ENCODE measurements at regions not wholly inside any gene's neighbourhood (a gene's known extent, or its start where the extent isn't known, plus 50 kb on each side); places are given as distances from the start of the nearest gene placed in this dataset.
"Not testable (repeated sequence)": the region's sequence is repeated elsewhere in the genome, so short reads cannot be mapped to it uniquely, and the experiment has no call there.

DNA sequence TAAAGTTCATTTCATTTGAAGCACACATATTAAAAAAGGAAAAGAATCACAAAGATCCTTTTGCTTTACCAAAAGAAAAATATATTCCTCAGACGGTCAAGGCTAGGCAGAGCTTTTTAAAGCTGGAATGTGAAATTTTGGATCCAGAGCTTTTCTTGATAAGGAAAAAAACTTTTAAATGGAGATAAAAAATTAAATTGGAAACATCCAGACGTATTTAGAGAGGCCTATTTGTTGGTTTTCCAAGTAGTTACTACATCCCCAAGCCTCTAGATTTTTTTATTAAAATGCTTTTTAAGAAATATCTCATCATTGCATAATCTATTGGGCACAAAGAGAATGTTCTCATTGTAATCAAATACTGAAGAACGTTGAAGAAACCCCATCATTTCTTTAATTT is 385.7 kb upstream of the CITED2 start:
- DNase-seq, result no peak

DNA sequence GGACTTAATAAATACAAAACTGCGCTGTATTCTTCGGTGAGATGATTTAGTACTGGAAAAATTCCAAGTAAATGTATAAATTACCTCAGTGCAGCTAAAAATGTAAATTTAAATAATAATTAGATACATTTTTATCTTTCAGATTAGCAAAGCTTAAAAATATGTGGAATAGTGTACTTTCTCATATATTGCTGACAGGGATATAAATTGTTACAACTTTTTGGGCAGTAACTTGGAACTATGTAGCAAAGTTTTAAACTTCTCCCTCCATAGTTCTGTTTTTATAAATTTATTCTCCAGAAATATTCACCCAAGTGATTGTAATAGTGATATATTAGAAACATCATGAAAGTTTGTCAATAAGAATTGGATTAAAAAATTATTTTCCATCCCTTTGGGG is 384.6 kb upstream of the CITED2 start:
- no peak for DNase-seq

DNA sequence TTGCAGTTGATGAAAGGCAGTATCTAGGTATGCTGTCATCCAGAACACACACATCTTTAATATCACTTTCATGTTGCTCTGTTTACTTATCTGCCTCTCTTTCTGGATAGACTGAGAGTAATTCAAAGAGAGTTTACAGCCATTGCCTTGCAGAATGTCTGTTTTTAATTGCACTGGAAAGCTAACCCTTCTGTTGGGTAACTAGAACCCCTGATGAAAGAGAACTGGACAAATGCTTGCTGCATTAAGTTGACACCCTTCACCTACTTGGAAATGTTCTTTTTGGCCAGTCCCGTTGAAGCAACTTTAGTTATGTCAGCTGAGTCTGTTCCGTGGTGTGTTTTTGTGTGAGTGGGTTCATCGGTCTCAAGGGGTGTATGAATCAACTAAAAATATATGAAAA is 383.8 kb upstream of the CITED2 start:
- no peak for DNase-seq

DNA sequence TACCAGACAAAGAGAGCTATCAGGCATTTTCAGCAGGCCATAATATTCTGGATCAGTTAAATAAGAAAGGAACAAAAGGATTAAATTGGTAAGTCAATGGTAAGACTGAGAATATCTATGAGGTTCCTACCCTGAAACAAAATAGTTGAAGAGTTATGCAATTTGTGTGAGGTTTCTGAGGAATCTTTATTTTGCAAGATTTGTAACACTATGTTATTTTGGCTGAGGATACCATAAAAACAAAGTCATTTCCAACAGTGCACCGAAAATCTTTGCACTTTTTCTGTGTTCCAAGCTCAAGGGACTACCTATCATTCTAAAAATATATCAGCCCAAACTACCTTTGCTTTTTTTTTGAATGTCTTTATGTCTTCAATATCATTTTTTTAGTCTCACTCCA is 383.3 kb upstream of the CITED2 start:
- no peak for DNase-seq

DNA sequence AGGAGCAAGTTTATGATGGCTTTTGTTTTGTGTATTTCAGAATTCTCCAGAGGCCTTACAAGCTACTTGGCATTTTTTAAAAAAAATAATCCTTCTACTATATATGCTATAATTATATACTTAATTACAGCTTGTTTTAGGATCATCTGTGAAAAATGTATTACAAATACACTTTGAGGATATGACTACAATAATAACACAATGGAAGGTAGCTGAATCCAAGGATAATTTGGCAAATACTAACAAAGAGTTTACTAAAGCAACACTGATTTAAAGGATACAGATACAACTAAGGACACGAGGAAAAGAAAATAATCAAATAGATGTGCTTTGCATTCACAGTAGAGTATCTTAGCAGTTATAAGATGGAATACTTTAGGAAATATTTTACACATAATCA is 381.9 kb upstream of the CITED2 start:
- DNase-seq, result no peak

DNA sequence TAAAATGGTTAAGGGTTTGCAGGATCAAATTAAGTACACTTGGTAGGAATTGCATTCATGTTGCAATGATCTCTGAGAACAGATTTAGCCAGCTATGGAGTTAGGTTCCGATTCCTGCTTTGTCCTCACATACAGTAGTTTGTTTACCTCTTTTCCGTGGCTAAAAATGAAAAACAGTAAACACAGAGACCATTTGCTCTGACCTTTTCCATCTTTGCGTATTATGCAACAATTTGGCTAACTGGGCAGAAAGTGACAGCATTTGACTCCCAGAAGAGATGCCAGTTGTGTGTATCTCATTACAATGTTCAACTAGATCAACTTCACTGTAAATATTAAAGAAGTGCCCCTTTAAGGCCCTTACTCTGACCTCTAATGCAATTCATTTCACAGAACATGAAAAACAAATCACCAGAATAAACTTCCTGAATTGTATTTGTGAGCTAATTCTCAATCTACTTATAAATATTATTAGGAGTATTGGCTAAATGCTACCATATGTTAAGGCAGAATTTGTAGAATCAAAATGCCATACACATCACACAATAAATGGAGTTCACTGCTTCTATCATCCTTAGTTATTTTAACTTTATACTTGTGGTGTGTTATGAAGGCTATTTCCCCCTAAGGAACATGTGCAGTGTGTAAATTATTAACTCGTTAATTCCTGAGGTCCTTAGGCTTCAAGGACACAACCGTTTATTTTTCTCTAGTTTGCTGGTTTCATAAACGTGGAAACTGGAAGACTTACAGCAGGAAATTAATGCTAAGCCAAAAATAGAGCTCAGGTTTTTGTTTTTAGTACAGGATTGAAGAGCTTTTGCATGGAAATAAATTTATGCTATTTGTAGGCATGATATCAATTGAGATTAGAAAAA is 380.7 kb upstream of the CITED2 start:
- peak; percentile 31 to 55 for DNase-seq

DNA sequence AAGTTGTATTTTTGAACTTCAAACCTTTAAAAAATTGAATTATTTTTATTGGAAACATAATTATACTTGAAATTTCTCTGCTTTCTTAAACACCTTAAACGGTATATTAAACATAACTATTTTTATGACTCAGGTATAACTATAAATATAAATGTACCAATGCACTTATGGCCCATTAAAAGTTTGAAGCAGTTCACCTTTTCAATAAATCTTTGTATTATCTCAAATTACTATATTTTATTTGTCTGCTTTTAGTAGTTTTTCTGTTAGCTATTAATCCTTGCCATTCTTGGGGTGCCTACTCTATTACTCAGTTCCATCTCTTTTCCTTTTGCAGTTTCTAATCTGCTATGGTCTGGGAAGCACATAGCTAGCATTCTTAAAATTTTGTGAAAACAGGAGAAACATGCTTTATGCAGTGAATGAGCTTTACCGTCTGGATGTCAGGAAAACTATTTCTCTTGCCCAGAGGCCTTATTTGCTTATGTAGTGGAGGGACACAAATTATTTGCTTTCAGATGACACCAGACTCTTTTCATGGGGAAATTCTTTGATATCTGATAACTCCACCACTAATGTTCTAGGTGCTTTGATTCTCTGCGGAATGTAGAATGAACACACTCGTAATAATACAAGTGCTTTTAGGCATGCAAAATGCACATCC is 378.9 kb upstream of the CITED2 start:
- no peak for DNase-seq

DNA sequence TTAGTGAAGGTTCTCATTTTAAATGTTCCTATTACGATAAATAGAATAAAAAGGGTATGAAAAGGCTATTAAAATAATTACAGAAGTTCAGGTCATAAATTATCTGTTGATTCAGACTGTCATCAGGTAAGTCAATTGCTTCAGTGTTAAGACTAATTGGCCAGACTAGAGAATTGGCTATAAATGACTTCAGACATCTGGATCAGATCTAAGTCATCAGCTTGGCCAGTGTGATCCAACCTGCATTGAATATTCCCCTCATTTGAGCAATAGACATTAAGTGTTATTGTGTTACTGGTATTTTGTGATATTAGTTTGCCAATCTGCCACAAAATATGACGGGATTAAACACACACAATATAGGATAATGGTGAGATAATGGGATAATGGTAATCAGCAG is 377.6 kb upstream of the CITED2 start:
- DNase-seq, result no peak

DNA sequence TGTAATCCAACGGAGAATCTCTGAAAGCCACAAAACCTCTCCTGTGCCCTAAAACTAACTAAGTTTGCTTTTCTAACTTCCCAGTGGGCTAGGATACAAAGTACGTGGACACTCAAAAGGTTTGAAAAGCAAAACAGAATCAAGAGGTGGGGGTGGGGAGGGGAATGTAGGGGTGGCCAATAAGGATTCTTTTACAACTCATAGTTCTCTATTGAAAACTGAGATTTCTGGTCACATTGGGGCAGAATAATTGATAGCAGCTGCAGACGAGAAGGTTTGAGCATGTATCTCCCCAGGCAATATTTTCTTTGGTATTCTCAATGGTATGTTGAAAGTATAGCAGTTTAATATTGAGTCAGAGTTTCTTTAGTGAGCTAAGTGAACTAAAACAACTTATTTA is 376.7 kb upstream of the CITED2 start:
- no peak for DNase-seq

DNA sequence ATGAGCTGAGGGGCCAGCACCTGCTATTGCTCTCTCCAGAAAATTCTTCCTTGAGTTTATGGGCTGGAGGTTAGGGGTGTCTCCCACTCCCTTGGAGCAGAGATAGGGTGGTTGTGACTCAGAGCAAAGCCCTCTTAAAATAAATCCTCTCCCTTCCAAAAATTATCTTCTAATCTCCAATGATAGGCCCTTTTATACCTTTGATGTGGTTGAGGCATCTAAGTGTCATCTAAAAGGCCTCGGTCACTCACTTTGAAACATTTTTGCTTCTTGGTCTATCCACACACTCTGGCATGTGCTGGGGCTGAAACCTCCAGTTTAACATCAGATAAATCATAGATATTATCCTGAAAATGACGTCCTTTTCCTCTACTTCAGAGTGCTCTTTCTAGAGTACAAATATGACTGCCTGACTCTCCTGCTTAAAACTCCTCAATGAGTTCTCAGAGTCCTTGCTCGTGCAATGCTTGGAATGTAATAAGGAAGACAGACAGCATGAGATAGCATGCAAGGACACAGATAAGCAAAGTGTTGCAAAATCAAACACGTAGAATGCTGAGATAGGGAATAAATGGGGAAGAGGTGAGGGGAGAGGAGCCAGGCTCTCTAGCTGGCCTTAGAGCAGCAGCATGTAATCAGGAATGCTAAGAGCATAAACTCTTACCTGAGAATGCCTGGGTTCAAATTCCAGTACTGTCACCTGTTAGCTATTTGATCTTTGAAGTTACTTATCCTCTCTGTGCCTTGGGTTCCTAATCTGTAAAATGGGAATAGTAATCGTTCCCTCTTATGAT is 374.1 kb upstream of the CITED2 start:
- no peak for DNase-seq

DNA sequence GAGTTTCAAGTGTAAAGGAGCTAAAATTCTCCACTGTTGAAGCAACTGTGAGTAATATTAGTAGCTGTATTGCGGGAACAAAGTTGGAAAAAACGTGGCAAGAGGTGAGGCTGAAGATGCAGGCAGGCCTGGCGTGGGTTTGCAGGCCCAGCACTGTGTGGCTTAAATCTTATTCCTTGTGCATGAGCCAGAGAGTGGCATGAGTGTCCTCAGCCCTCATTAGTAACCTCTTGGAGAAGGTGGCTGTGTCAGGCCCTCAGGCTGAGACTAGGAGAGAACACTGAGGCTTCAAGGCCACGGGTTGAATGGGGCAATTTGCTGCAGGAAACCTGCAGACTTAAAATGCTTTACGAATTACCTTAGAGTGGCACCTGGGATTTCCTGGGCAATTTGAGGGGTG is 372.7 kb upstream of the CITED2 start:
- no peak for DNase-seq

DNA sequence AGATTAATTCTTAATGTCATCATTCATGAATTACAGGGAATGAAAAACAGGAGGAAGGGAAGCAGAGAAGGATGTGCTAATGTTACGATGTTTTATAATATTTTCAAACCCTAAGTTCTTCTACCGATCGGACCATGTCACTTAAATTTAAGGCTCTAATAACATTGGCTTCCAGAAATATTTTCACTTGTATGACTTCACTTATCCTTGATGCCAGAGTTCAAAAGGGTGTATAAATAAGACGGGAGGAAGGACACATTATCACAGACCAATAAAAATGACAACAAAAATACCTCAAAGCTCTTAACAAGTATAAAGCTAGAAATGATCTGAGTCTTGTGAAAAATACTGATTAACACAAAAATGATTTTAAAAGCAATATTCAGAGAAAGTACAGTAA is 370.4 kb upstream of the CITED2 start:
- no peak for DNase-seq

DNA sequence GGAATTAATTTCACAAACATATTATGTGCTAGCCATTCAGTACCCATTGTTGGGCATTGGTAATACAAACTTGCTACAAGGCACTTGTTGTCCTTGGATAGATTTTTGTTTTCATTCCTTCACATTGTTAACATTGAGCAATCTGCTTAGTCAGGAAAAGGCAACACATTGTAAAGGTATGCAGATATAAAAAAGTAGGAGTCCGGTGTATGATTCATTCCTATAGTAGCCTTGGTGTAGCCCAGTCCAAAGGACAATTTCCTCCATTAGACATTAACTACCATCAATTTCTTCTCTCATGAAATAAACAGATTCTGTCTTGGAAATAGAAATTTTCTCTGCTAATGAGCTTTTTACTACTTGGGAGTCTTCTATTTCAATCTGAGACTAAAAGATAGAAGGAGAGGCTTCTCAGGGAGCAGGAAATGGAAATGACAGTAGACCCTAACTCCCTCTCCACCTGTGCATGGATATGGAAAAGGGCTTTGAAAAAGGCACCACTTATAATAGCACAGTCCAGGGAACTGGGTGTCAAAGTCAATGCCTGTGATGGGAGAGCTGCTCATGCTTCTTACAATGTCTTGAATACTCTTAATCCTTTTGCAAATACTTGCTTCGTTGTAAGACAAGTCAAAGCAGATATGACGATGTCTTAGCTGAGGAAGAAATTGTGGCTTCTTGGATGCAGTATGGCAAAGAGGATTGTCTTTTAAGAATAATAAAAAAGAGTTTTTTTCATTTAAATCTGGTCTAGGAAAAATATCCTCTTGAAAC is 369.4 kb upstream of the CITED2 start:
- no peak for DNase-seq

DNA sequence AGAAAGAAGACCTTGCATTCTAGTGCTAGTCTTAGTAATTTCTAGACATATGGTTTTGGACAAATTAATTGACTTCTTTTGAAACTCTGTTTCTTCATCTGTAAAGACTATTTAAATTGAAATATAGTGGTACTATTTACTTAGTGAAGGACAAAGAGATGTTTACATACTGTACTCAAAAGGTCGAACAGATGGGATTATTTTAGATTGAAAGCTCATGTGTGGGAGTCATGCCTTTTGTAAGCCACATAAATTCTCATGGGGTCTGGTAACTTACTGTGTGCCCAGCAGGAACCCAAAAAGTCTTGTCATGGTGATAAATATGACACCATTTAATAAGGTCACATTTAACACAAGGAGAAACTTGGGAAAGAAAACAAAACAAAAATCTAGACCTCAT is 368.2 kb upstream of the CITED2 start:
- no peak for DNase-seq

DNA sequence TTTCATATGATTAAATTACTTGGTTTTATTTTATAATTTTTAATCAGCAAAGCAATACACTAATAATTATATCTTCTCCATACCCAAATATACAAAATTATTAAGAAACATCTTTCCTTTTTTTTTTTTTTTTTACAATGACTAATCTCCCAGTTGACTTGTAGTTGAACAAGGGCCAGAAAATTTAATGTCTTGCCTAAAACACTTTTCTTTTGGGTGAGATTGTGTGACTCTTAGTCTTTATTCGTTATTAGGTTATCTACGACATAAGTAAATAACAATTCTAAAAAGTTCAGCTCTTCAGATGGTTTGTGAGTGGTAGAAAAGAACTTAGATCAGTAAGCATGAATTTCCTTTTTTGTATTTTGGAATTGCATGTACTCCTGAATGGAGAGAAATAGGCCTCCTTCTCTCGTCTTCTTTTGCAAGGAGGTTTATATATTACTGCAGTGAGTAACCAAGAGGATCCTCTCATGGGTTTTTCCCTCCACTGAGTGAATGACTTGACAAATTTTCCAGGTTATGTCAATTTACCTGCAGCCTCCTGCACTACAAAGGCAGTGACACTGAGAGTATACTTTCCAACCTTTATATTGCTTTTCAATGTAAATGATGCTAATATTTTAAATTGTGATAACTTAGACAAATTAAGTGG is 364.5 kb upstream of the CITED2 start:
- no peak for DNase-seq

DNA sequence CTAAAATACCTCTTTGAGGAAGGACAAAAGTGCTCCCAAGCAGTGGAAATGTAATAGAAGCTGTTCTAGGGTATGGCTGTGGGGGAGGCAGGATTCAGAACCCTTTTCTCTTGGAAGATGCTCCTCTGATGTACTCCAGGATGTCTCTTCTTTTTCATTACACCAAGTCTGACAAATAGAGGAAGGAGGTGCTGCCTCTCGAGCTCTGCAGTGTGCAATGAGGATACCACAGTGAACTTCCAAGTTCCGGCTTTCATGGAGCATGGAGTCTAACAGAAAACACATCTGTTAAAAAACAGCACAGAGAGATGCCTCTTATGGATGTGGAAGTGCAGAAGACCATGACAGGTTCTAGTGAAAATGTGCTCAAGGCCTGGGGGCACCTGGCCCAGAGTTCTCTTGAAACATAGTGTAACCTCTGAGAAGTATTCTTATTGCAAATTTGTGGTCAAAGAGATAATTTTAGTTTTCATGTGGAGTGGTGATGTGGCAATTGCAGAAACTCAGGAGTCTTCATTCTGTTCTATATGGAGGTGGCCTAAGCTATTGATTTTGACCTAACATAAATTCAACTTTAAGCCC is 362.0 kb upstream of the CITED2 start:
- no peak for DNase-seq

DNA sequence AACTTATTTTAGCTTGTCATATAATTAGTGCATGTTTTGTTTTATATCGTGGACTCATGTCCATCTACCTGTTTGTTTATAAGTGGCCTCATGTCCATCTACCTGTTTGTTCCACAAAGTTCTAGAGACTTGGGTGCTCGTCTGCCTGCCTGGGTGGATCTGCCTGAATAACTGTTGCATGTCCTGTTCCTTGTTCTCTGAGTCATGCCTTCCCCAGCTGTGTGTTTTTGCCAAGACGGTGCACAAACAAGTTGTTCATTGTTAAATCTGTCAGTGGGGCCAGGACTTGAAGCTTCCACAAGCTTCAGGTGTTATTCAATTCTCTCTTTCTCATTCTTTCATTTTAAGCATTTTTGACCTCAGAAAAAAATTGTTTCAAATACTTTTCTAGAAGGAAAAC is 358.0 kb upstream of the CITED2 start:
- DNase-seq, result no peak

DNA sequence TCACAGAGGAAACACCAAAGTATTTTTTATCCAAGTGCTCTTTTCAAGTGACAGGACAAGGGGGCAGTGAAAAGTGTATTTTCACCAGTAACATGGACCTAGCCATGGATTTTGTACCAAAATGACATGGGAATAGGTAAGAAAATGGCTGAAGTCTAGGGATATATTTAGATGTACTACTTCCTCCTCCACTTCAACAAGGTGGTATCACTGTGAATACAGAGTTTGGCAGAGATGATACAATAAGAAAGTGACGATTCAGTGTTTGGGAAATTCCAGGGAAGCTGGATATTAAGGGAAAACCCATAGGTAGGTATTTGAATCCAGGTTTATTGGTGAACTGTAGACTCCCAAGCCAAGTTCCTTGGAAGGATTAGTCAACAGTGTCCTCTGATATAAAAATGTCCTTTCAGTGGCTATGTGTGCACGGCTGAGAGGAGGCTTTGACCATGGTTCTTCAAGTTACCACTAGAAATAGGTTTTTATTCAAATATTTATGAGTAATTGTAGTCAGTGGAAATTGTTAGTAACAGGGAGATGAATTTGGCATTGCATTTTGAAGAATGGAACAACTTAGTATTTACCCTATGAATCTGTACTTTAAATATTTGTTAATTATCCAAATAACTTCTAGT is 356.0 kb upstream of the CITED2 start:
- no peak for DNase-seq

DNA sequence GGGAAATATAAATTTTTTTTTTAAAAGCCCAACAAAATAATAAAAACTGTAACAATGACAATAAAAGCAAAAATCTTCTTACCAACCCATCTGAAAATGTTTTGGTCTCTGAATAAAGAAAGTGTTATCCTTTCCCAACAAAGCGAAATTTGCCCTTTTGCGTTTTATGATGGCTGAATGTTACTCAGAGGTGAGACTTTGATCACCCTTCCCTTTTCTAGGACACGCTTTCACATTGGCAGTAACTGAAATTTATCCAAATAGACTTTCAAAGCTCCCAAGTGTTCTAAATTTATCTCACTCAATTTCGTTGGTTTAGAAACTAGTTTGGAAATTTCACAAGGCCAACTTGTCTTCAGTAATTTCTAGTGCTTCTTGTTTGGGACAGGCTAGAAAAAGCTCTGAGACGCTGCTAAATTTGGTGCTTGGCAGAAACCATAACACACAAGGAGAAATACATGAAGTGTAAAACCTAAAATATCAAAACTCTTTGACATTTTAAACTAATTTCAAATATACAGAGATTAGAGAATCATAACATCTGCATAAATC is 354.5 kb upstream of the CITED2 start:
- no peak for DNase-seq

DNA sequence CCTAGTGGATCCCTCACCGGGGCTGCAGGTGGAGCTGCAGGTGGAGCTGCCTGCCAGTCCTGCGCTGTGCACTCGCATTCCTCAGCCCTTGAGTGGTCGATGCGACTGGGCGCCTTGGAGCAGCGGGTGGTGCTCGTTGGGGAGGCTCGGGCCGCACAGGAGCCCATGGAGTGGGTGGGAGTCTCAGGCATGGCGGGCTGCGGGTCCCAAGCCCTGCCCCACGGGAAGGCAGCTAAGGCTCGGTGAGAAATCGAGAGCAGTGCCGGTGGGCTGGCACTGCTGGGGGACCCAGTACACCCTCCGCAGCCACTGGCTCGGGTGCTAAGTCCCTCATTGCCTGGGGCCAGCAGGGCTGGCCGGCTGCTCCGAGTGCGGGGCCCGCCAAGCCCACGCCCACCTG is 351.8 kb upstream of the CITED2 start:
- DNase-seq, result not testable (repeated sequence)
